ENCODE measurements at regions not wholly inside any gene's neighbourhood (a gene's known extent, or its start where the extent isn't known, plus 50 kb on each side); places are given as distances from the start of the nearest gene placed in this dataset.

- peak; percentile 52 for DNase-seq
These were observed 50.0 kb upstream of the SLC19A1 start for GRCh38 chr21:45592208-45592619.

DNA sequence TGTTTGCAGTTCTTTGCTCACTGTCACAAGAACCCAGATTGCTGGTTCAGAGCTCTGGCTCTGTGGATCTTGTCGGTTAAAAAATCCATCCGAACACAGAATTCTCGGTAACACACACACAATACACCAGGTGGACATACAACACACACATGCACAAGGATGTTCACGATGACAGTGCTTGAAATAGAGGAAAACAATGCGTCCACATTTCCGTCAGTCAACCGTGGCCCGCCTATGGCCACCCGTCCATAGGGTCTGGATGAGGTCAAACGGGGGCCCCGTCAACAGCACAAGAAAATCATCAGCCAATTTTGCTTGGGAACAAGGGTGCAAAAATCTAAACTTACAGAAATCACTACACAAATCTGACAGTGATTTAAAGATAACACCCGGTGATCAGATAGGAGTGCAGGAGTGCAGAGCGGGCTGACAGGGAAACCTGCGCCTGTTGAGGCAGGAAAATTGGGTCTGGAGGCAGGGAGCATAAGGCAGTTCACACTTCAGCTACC lies 50.4 kb upstream of the SLC19A1 start:
- DNase-seq, result peak; percentile 33

DNA sequence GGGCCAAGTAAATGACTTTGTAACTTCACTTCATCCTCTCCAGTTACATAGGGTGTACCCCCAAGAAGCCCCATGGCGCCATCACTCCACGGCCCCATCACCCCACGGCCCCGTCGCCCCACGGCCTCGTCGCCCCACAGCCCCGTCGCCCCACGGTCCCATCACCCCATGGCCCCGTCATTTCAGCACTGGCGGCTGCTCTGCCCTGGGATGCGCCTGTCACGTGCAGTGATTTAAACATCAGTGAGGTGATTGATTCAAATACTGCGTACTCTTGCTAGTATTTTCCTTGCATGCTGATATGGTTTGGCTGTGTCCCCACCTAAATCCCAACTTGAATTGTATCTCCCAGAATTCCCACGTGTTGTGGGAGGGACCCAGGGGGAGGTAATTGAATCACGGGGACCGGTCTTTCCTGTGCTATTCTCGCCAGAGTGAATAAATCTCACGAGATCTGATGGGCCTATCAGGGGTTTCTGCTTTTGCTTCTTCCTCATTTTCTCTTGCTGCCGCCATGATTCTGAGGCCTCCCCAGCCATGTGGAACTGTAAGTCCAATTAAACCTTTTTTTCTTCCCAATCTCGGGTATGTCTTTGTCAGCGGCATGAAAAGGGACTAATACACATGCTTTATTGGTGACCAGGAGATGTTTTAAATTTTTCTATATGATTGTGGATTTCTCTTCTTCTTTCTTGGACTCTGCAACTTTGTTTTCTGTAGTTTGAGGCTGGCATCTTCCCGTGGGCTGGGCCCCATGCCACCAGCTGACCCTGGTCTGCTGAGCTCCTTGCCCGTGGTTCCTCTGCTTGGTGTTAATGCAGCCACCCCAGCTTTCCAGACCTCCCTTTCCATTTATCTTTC lies 50.1 kb upstream of the PCBP3 start:
- DNase-seq, result no peak

All from activated CD4-positive, CD25-positive, alpha-beta regulatory T cell treated with anti-CD3 and anti-CD28 coated beads, Interleukin-2, amount 50 U/mL, for 72 hours (primary cell).